HFFc6 (cell line): ENCODE measurements at regions not wholly inside any gene's neighbourhood (a gene's known extent, or its start where the extent isn't known, plus 50 kb on each side); places are given as distances from the start of the nearest gene placed in this dataset.

Experiments
- DNase-seq: peaks from one replicate; pipeline ENCODE4 v3.0.0-alpha.2; 2018
- H3K27ac Mint-ChIP-seq: 2 replicates; pipeline ENCODE4 v1.8.0; 2020; ENCODE audit warnings: mild to moderate bottlenecking, mixed read lengths
- H3K27me3 Mint-ChIP-seq: 2 replicates; pipeline ENCODE4 v1.8.0; 2021; ENCODE audit warnings: mild to moderate bottlenecking, moderate library complexity, mixed read lengths; ENCODE audit not compliant: insufficient read depth
- H3K36me3 Mint-ChIP-seq: 2 replicates; pipeline ENCODE4 v1.8.0; 2021; ENCODE audit warnings: low read depth, mixed read lengths
- H3K4me1 Mint-ChIP-seq: 2 replicates; pipeline ENCODE4 v1.8.0; 2020; ENCODE audit warnings: low read depth, mixed read lengths
- H3K4me3 Mint-ChIP-seq: 2 replicates; pipeline ENCODE4 v1.8.0; 2020; ENCODE audit warnings: mild to moderate bottlenecking, moderate library complexity, mixed read lengths
- H3K9me3 Mint-ChIP-seq: 2 replicates; pipeline ENCODE4 v1.8.0; 2020; ENCODE audit warnings: mild to moderate bottlenecking, mixed read lengths
- TF ChIP-seq, protein P1 (sequence below): fragments of 200-600 bp; sonication (generic); IDR thresholded peaks from 2 replicates; pipeline ENCODE4 v1.5.0; 2021; ENCODE audit warnings: antibody characterized with exemption, mild to moderate bottlenecking

DNA sequence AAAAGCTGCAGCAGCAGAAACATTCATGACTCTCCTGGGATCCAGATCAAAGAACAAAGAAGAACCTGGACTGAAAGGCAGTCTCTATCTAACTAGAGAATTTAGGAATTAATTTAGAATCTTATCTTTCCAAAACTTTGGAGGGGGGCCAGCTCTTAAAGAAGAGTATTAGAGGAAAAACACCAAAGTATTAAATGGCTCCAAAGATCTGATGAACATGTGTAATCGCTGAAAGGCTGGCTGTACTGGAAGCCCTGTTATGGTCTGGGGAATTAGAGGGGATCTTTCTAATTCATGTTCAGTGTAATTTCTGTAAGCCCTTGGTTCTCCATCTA is 316.8 kb downstream of the CWC27 start:
- TF ChIP-seq, protein P1, sequence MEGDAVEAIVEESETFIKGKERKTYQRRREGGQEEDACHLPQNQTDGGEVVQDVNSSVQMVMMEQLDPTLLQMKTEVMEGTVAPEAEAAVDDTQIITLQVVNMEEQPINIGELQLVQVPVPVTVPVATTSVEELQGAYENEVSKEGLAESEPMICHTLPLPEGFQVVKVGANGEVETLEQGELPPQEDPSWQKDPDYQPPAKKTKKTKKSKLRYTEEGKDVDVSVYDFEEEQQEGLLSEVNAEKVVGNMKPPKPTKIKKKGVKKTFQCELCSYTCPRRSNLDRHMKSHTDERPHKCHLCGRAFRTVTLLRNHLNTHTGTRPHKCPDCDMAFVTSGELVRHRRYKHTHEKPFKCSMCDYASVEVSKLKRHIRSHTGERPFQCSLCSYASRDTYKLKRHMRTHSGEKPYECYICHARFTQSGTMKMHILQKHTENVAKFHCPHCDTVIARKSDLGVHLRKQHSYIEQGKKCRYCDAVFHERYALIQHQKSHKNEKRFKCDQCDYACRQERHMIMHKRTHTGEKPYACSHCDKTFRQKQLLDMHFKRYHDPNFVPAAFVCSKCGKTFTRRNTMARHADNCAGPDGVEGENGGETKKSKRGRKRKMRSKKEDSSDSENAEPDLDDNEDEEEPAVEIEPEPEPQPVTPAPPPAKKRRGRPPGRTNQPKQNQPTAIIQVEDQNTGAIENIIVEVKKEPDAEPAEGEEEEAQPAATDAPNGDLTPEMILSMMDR = no peak

DNA sequence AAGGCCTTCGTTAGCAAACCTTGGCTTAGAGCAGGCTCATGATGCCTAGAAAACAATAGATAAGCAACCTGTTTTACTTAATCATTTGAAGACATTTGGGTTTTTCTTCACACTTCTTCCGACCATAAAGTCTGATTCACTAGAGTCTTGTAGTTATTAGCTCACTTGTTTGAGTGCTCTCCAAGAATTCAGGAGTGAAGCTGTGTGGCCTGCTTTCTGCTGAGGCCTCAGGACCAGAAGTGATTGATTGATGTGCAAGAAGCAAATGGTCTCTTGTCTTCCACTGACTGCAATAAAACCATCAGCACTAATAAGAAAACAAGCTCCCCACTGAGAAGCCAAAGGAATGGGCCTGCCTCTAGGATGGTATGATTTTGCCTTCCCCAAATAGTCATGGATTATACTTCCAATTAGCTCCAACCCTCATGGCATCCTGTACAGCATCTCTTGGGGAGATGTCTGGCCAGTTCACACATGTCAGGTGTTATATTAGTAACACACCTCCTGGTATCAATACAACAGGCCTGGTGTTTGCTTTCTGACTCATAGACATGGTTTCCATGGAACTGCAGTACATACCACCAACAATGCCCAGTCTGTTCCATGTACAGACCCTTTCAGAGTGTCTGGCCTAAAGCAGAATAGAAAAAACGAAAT is 317.6 kb downstream of the CWC27 start:
- TF ChIP-seq, protein P1 = no peak
- Mint-ChIP-seq H3K27ac (no peak overlapping the region), H3K4me3 (no peak overlapping the region), H3K27me3 (peaks cover 2% of the 10 kb centered on the region; the same call in 1 of the 2 replicates), H3K9me3 (no peaks in the 10 kb centered on the region), H3K36me3 (peaks cover 4% of the 10 kb centered on the region), H3K4me1 (peaks cover 6% of the 10 kb centered on the region)
- DNase-seq = no peak

More for the DNA sequence above, 316.8 kb downstream of the CWC27 start:
- Mint-ChIP-seq H3K27me3 (peaks cover 2% of the 10 kb centered on the region; the same call in 1 of the 2 replicates), H3K9me3 (no peaks in the 10 kb centered on the region), H3K4me1 (peaks cover 11% of the 10 kb centered on the region), H3K36me3 (peaks cover 4% of the 10 kb centered on the region), H3K4me3 (no peak overlapping the region), H3K27ac (no peak overlapping the region)
- no peak for DNase-seq

DNA sequence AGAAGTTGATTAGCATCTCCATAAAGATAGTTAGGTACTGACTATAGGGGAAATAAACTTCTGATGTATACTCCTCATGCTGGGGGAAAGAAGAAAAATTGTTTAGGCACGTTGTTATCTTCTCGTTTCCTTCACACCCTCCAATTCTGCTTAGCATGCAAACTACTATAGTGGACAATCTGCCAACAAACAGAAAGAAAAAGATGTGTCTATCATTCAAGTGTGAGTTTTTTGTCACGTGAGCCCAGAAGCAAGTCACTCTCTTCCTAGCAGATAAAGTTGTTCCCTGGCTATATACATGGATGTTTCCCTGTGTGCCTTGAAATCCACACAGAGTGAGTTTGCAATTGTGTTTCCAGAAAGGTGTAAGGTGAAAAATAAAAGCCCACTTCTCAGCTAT is 318.4 kb downstream of the CWC27 start:
- Mint-ChIP-seq H3K27ac (no peak overlapping the region), H3K27me3 (peaks cover 2% of the 10 kb centered on the region; the same call in 1 of the 2 replicates)

DNA sequence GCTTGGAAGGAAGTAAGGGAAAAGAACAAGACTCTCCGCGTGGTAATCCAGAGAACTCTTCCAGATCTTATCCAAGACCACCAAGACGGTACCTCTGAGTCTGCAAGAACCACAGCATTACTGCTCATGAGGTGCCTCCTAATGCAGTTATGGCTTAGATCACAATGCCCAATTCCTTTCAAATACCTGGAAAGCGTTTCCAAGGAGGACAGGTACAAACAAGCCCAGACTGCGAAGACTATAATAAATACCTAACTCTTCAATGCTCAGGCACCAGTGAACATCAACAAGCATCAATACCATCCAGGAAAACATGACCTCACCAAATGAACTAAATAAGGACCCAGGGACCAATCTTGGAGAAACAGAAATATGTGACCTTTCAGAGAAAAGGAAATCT is 325.5 kb downstream of the CWC27 start:
- no peak overlapping the region for H3K4me3 Mint-ChIP-seq
- TF ChIP-seq, protein P1 = no peak
- peaks cover 2% of the 10 kb centered on the region; the same call in 1 of the 2 replicates for H3K27me3 Mint-ChIP-seq
- no peaks in the 10 kb centered on the region for H3K9me3 Mint-ChIP-seq
- DNase-seq = no peak
- no peak overlapping the region for H3K27ac Mint-ChIP-seq
- H3K4me1 Mint-ChIP-seq = peaks cover 12% of the 10 kb centered on the region
- peaks cover 8% of the 10 kb centered on the region for H3K36me3 Mint-ChIP-seq

More for the DNA sequence above, 318.4 kb downstream of the CWC27 start:
- no peak for DNase-seq
- TF ChIP-seq, protein P1 = no peak
- H3K4me1 Mint-ChIP-seq = peaks cover 5% of the 10 kb centered on the region; the same call in 1 of the 2 replicates
- no peaks in the 10 kb centered on the region for H3K9me3 Mint-ChIP-seq
- no peak overlapping the region for H3K4me3 Mint-ChIP-seq
- H3K36me3 Mint-ChIP-seq = peaks cover 4% of the 10 kb centered on the region

DNA sequence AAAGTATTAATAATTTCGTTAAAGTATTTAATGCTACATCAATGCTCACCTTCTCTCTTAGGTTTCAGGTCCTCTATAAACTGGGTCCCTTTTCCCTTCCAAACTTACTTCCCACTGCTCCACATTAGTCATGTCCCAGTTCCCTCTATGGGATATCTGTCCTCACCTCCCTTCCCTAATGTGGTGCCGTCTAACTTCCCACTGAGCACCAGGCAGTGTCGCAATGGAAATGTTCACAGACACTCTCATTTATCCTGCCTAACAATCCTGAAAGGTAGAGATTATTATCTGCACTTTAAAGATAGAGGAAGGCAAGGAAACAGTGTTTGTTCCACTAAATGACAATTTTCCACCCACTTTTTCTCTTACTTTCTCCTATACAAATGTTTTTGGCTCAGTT is 329.7 kb downstream of the CWC27 start:
- Mint-ChIP-seq H3K9me3 (no peaks in the 10 kb centered on the region), H3K4me3 (no peak overlapping the region), H3K36me3 (peaks cover 9% of the 10 kb centered on the region), H3K4me1 (peaks cover 38% of the 10 kb centered on the region), H3K27ac (no peak overlapping the region), H3K27me3 (no peaks in the 10 kb centered on the region; the same call in 1 of the 2 replicates)
- TF ChIP-seq, protein P1 = no peak
- no peak for DNase-seq
